ENCODE measurements at regions not wholly inside any gene's neighbourhood (a gene's known extent, or its start where the extent isn't known, plus 50 kb on each side); places are given as distances from the start of the nearest gene placed in this dataset.

DNA sequence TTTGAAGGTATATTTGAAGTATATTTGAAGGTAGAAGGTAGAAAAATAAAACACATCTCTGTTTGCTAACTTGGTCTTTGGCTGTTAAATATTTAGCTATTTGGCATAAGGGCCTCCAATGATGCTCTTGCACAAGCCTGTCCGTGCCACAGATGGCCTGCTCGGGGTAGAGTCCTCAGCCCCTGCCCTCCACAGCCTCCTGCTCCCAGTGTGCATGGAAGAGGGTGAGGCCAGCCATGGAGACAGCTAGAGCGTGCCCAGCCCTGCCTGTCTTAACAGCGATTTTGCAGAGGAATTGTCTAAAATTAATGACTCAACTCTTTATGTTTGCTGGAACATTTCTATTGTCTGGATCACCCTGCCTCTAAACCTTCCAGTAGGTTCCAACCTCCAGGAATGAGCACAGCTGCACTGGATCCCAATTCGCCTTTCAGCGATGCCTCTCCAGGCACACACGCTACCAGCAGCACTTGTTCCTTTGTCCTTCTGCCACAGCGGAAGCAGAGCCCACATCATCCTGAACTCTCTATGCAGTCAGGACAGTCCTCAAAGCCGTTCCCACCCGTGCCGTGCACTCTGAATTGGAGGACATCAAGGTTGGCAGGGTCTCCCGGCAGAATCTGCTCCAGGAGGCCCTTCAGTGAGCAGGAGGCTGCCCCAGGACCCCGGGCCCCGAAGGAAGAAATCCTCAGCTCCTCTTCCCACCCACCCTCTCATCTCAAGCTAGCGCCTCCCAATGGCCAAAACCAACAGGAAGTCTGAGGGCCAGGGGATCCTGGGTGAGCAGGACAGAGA is 254.0 kb upstream of the IRX1 start:
- Histone ChIP-seq H3K9me3 (ENCODE audit: control insufficient read depth in 1 of 2, insufficient read depth in 1 of 2, low read depth in 1 of 2, low read length in 2 of 2) (peaks cover 0 to 10% of the 10 kb centered on the region in 2 experiments; a peak in 2 of 4 replicates), H2AFZ (ENCODE audit: low read depth, low read length, poor library complexity, severe bottlenecking) (no peak overlapping the region), H3K4me2 (ENCODE audit: low read length) (no peak overlapping the region), H3K9me2 (ENCODE audit: insufficient read depth) (no peaks in the 10 kb centered on the region), H3K27me3 (ENCODE audit: insufficient read depth, low read length) (no peaks in the 10 kb centered on the region), H3K27ac (ENCODE audit: low read depth, low read length) (no peak overlapping the region), H3K4me3 (replicated peaks in 1 of 2; ENCODE audit: low read depth in 1 of 2, low read length in 2 of 2) (no peak overlapping the region), H4K20me1 (ENCODE audit: insufficient read depth) (no peaks in the 10 kb centered on the region), H3K36me3 (ENCODE audit: control insufficient read depth in 1 of 2, insufficient read depth in 2 of 2, low read length in 2 of 2) (no peaks in the 10 kb centered on the region), H3K4me1 (ENCODE audit: control insufficient read depth in 1 of 2, insufficient read depth in 2 of 2, low read length in 2 of 2) (no peaks in the 10 kb centered on the region), H3K9ac (ENCODE audit: low read length) (no peak overlapping the region), H3K79me2 (ENCODE audit: insufficient read depth, low read length) (no peaks in the 10 kb centered on the region)
- CTCF ChIA-PET: no interaction called here
- DNase-seq (ENCODE audit: low read depth, low spot score) (no peak), ATAC-seq (no peak)
- POLR2A ChIA-PET: no interaction called here
- TF ChIP-seq, protein P1, sequence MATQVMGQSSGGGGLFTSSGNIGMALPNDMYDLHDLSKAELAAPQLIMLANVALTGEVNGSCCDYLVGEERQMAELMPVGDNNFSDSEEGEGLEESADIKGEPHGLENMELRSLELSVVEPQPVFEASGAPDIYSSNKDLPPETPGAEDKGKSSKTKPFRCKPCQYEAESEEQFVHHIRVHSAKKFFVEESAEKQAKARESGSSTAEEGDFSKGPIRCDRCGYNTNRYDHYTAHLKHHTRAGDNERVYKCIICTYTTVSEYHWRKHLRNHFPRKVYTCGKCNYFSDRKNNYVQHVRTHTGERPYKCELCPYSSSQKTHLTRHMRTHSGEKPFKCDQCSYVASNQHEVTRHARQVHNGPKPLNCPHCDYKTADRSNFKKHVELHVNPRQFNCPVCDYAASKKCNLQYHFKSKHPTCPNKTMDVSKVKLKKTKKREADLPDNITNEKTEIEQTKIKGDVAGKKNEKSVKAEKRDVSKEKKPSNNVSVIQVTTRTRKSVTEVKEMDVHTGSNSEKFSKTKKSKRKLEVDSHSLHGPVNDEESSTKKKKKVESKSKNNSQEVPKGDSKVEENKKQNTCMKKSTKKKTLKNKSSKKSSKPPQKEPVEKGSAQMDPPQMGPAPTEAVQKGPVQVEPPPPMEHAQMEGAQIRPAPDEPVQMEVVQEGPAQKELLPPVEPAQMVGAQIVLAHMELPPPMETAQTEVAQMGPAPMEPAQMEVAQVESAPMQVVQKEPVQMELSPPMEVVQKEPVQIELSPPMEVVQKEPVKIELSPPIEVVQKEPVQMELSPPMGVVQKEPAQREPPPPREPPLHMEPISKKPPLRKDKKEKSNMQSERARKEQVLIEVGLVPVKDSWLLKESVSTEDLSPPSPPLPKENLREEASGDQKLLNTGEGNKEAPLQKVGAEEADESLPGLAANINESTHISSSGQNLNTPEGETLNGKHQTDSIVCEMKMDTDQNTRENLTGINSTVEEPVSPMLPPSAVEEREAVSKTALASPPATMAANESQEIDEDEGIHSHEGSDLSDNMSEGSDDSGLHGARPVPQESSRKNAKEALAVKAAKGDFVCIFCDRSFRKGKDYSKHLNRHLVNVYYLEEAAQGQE (IDR thresholded peaks at IDR 0.05; ENCODE audit: low read depth): no peak
- TF ChIP-seq ELF1 (IDR thresholded peaks at IDR 0.05; ENCODE audit: borderline replicate concordance, low read depth) (no peak), SIN3A (IDR thresholded peaks at IDR 0.05; ENCODE audit: low read depth) (no peak), FOSL1 (IDR thresholded peaks at IDR 0.05; ENCODE audit: low read depth) (no peak), ZFX (IDR thresholded peaks at IDR 0.05) (no peak), CBX3 (IDR thresholded peaks at IDR 0.05; ENCODE audit: low read depth) (no peak), EZH2phosphoT487 (IDR thresholded peaks at IDR 0.05; ENCODE audit: borderline replicate concordance) (no peak), EGR1 (IDR thresholded peaks at IDR 0.05; ENCODE audit: low read depth) (no peak), JUND (IDR thresholded peaks at IDR 0.05) (no peak), SRF (IDR thresholded peaks at IDR 0.05; ENCODE audit: low read depth) (no peak), YY1 (IDR thresholded peaks at IDR 0.05; ENCODE audit: extremely low read depth, insufficient replicate concordance, low read depth, low read length) (no peak), RAD21 (IDR thresholded peaks at IDR 0.05; ENCODE audit: low read depth) (no peak), ZNF274 (IDR thresholded peaks at IDR 0.05; ENCODE audit: low read depth, low read length) (no peak)
- TF ChIP-seq, protein P2, sequence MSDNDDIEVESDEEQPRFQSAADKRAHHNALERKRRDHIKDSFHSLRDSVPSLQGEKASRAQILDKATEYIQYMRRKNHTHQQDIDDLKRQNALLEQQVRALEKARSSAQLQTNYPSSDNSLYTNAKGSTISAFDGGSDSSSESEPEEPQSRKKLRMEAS (IDR thresholded peaks at IDR 0.05): no peak
- TF ChIP-seq, protein P3, sequence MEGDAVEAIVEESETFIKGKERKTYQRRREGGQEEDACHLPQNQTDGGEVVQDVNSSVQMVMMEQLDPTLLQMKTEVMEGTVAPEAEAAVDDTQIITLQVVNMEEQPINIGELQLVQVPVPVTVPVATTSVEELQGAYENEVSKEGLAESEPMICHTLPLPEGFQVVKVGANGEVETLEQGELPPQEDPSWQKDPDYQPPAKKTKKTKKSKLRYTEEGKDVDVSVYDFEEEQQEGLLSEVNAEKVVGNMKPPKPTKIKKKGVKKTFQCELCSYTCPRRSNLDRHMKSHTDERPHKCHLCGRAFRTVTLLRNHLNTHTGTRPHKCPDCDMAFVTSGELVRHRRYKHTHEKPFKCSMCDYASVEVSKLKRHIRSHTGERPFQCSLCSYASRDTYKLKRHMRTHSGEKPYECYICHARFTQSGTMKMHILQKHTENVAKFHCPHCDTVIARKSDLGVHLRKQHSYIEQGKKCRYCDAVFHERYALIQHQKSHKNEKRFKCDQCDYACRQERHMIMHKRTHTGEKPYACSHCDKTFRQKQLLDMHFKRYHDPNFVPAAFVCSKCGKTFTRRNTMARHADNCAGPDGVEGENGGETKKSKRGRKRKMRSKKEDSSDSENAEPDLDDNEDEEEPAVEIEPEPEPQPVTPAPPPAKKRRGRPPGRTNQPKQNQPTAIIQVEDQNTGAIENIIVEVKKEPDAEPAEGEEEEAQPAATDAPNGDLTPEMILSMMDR (IDR thresholded peaks at IDR 0.05 in 2 of 3, conservative IDR thresholded peaks at IDR 0.05 in 1 of 3; ENCODE audit: borderline replicate concordance in 1 of 3, insufficient read depth in 1 of 3, low read depth in 2 of 3, low read length in 2 of 3): no peak
- RAD21 ChIA-PET (ENCODE audit: low non-redundant PET in 1 of 2, low total read pairs in 2 of 2, uncharacterized antibody in 2 of 2, unreplicated experiment in 2 of 2): no interaction called here
- BruUV-seq (replicated peaks): no TSS peak
- intact Hi-C loops (cut with micrococcal nuclease): no loop called here
